ENCODE measurements at regions not wholly inside any gene's neighbourhood (a gene's known extent, or its start where the extent isn't known, plus 50 kb on each side); places are given as distances from the start of the nearest gene placed in this dataset.

DNA sequence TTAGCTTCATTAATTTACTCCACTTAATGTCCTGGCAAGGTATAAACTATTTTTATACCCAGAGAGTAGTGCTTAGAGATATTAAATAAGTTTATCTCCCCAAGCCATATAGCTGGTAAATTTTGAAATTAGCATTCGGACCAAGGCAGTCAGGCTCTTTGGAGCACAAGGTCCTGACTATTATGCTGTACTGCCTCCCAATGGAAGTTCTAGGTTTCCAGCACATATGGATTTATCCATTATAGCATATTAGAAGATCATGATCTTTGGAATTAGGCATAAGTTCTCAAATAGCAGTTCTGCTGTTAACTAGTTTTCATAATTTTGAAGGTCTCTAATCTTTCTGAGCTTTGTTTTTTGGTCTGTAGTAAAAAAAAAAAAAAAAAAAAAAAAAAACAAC lies 835.3 kb upstream of the EPHA7 start:
- intact Hi-C loops (cut with DNase I) = no loop called here

DNA sequence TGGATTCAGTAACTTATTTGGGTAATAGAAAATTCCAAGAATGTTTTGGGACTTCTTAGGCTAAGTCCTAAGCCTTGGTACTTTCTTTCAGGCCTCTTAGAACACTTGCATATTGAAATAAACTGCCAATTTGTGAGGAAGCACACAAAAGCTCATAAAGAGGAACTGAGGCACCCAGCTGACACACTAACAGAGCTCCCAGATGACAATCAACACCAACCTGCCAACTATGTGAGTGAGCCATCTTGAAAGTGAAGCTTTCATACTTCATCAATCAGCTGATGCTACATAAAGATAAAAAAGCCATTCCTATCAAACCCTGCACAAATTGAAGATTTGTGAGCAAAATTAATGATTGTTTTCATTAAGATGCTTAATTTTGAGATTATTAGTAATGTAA lies 832.5 kb upstream of the EPHA7 start:
- Histone ChIP-seq H3K36me3 (no peaks in the 10 kb centered on the region), H3K4me1 (no peaks in the 10 kb centered on the region), H3K9me3 (no peaks in the 10 kb centered on the region), H3K27me3 (no peaks in the 10 kb centered on the region), H3K4me3 (no peak overlapping the region), H3K27ac (no peak overlapping the region)
- ATAC-seq = no peak
- no peak for DNase-seq
- TF ChIP-seq, protein P1, sequence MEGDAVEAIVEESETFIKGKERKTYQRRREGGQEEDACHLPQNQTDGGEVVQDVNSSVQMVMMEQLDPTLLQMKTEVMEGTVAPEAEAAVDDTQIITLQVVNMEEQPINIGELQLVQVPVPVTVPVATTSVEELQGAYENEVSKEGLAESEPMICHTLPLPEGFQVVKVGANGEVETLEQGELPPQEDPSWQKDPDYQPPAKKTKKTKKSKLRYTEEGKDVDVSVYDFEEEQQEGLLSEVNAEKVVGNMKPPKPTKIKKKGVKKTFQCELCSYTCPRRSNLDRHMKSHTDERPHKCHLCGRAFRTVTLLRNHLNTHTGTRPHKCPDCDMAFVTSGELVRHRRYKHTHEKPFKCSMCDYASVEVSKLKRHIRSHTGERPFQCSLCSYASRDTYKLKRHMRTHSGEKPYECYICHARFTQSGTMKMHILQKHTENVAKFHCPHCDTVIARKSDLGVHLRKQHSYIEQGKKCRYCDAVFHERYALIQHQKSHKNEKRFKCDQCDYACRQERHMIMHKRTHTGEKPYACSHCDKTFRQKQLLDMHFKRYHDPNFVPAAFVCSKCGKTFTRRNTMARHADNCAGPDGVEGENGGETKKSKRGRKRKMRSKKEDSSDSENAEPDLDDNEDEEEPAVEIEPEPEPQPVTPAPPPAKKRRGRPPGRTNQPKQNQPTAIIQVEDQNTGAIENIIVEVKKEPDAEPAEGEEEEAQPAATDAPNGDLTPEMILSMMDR (IDR thresholded peaks at IDR 0.05) = no peak
- intact Hi-C loops (cut with DNase I) = no loop called here

More for the DNA sequence above, 835.3 kb upstream of the EPHA7 start:
- H3K4me3 ChIP-seq = no peak overlapping the region
- H3K27me3 ChIP-seq = no peaks in the 10 kb centered on the region
- peak in 1 of 4 donors; percentile 17 for DNase-seq
- no peaks in the 10 kb centered on the region for H3K4me1 ChIP-seq
- H3K36me3 ChIP-seq = no peaks in the 10 kb centered on the region
- ATAC-seq = no peak
- TF ChIP-seq, protein P1 (IDR thresholded peaks at IDR 0.05) = no peak
- H3K9me3 ChIP-seq = no peaks in the 10 kb centered on the region
- H3K27ac ChIP-seq = no peak overlapping the region

DNA sequence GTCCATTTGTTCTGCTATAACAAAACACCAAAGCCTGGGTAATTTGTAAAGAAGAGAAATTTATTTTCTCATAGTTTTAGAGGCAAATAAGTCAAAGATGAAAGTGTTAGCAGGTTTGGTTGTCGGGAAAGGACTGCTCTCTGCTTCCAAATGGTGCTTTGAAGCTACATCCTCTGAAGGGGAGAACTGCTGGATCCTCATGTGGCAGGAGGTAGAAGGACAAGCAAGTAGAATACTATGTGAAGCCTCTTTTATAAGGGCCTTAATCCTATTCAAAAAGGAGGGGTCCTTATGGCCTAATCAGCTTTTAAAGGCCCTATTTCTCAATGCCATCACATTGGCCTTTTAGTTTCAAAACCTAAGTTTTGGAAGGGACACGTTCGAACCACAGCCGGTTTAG lies 826.0 kb upstream of the EPHA7 start:
- H3K27ac ChIP-seq = no peak overlapping the region
- no peak overlapping the region for H3K4me3 ChIP-seq
- no peaks in the 10 kb centered on the region for H3K36me3 ChIP-seq
- no peaks in the 10 kb centered on the region for H3K4me1 ChIP-seq
- ATAC-seq (no peak), DNase-seq (no peak)
- intact Hi-C loops (cut with DNase I) = no loop called here
- H3K9me3 ChIP-seq = no peaks in the 10 kb centered on the region
- no peaks in the 10 kb centered on the region for H3K27me3 ChIP-seq
- TF ChIP-seq, protein P1 (IDR thresholded peaks at IDR 0.05) = no peak

DNA sequence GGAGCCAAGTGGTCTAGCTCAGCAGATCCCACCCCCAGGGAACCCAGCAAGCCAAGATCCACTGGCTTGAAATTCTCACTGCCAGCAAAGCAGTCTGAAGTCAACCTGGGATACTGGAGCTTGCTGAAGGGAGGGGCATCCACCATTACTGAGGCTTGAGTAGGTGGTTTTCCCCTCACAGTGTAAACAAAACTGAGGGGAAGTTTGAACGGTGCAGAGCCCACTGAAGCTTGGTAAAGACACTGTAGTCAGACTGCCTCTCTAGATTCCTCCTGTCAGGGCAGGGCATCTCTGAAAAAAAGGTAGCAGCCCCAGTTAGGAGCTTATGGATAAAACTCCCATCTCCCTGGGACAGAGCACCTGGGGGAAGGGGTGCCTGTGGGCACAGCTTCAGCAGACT lies 819.5 kb upstream of the EPHA7 start:
- no peaks in the 10 kb centered on the region for H3K4me1 ChIP-seq
- no peak overlapping the region for H3K4me3 ChIP-seq
- DNase-seq (no peak), ATAC-seq (no peak)
- intact Hi-C loops (cut with DNase I) = no loop called here
- no peaks in the 10 kb centered on the region for H3K36me3 ChIP-seq
- H3K27ac ChIP-seq = no peak overlapping the region
- TF ChIP-seq, protein P1 (IDR thresholded peaks at IDR 0.05) = no peak
- no peaks in the 10 kb centered on the region for H3K9me3 ChIP-seq
- no peaks in the 10 kb centered on the region for H3K27me3 ChIP-seq

DNA sequence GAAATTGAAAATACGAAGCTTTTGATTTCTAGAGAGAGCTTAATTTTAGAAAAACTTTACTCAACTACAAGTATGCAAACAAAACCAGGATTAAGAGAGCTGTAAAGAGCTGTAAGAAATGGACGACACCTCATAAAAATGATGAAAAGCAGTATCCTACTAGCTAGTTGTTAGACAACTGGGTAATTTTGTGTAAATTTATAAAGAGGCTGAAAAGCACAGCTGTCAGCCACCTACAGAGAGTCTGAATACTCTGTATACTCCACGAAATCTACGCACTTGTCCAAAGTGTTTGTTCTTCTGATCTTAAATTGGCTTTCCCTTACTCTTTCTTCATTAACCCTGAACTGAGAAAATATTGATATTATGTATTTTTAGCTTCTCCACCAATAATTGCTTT lies 808.4 kb upstream of the EPHA7 start:
- intact Hi-C loops (cut with DNase I) = no loop called here
- TF ChIP-seq, protein P1 (IDR thresholded peaks at IDR 0.05) = no peak
- H3K27me3 ChIP-seq = no peaks in the 10 kb centered on the region
- H3K4me3 ChIP-seq = no peak overlapping the region
- DNase-seq (no peak), ATAC-seq (no peak)
- H3K4me1 ChIP-seq = no peaks in the 10 kb centered on the region
- no peaks in the 10 kb centered on the region for H3K9me3 ChIP-seq
- H3K36me3 ChIP-seq = no peaks in the 10 kb centered on the region
- no peak overlapping the region for H3K27ac ChIP-seq
